ENCODE measurements at regions not wholly inside any gene's neighbourhood (a gene's known extent, or its start where the extent isn't known, plus 50 kb on each side); places are given as distances from the start of the nearest gene placed in this dataset.
"Not testable (repeated sequence)": the region's sequence is repeated elsewhere in the genome, so short reads cannot be mapped to it uniquely, and the experiment has no call there.

DNA sequence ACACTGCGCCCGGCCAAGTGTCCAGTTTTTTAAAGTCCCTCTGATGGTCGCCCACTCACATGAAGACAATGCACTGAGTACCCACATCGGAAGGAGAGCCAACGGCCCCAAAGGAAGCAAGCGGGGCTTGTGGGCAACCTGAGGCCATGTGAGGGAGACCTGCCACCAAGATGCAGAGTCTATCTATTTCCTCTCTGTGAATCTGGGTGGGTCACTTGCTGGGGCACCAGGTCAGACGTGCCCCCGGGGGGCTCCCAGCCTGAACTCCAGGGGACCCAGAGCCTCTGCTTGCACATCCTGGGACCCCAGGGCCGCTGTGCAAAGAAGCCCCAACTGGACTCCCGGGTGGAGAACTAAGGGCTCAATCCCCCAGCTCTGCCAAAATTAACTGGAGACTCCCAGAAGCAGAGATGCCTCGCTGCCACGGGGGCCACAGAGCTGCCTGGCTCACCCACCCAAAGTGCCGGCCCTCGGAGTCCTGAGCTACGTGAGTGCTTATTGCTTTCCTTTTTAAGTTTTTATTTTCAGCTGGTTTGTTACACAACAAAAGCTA is 106.4 kb downstream of the BRD1 start:
- no peak for DNase-seq (ENCODE audit: low read depth in 2 of 2)

DNA sequence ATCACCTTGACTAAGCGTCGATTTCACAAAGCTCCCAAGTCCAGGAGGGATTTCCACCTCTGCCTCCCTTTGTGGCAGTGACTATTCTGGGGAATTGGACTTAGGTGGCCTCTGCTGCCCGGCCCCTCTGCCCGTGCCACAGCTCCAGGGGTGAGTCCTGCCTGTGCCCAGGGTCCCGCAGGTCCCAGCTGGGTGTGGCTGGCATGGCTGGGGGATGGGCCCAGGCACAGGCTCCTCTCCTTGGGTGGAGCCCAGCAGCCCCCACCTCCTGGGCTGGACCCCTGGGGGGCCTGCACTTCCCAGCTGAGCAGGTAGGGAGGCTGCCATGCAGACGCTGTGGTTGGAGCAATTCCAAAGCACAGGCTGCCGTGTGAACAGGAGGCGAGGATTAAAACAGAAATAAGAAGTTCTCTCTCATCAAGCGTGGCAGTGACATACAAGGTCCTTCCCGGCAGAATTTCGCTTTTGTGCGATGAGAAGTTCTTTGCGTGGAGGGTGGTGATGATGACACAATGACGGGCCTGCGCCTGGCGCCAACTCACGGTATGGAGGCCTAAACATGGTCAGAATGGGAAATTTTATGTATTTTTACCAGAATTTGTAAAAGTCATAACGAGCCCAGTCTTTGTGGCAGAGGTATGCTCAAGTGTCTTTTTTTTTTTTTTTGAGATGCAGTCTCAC is 107.3 kb downstream of the BRD1 start:
- no peak for DNase-seq (ENCODE audit: low read depth in 2 of 2)

DNA sequence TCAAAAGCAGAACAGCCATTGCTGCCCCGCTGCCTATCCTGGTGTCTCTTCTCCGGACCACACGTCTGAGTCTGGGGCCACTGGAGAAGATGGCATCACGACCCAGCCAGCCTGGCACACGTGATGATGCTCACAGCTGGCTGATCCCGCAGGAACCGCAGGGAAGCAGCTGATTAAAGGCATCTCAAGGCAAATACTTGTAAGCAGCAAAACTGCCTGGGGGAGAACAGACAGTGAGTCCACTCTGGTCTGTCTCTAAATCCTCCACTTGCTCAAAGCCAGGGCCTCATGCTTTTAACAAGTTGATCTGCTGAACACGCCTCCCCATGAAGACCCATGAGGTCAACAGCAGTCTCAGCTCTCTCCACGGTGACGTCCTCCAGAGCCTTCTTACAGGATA is 108.6 kb downstream of the BRD1 start:
- no peak for DNase-seq (ENCODE audit: low read depth in 2 of 2)

DNA sequence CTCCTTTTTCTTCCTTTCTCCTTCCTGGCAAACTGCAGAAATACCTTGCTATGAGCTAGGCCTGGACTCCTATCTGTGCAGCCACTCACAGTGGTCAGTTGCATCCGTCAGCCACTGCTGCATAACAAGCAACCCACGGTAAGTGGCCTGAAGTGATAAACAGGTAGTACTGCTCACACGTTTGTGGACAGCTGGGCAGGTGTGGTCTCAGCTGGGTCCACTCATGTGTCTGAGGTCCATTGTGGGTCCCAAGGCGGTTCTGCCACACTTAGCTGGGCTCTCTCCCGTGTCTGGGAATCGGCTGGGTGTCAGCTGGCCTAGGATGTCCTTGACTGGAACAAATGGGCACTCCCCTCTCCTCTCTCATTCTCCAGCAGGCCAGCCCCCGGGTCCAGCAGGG is 109.3 kb downstream of the BRD1 start:
- DNase-seq (ENCODE audit: low read depth in 2 of 2), result no peak

DNA sequence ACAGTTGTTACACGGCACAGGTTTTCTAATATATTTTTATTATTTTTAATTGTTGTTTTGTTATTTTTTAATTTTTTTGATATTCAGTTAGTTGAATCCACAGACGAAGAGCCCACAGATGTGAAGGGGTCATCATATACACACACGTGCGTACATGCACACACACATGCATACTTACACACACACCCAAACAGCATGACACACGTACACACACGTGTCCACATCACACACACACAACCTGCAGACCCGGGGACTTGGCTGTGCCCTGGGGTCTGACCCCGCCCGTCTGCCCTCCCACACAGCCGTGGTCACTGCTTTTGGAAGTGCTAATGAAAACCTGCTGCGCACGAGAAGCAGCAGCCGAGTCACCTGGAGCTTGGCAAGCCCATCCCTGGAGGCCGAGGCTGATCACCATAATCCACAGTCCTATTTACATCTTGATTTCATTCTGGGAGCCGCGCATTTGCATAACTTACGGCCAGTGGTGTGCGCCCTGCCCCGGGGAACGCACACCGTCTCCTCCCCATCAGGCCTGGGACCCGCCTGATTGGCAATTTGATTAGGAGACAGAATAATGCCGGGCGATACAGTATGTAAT is 110.3 kb downstream of the BRD1 start:
- DNase-seq (ENCODE audit: low read depth in 2 of 2), result no peak

DNA sequence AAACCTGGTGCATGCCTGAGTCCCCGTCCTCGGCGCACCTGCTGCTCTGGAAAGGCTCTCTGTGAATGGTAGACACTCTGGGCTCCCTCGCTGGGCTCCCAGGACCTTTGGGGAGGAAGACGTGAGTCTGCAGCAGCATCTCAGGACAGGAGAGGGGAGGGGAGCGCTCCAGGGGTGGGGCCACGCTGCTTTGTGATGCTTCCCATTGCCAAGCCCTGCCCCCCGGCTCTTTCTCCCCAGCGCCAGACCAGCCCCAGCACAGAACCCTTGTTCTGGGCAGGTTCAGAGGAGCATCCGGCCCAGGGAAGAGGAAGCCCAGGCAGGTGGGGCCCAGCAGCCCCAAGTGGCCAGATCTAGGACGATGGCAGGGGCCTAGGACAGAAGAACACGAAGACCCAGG is 111.2 kb downstream of the BRD1 start:
- no peak for DNase-seq (ENCODE audit: low read depth in 2 of 2)

DNA sequence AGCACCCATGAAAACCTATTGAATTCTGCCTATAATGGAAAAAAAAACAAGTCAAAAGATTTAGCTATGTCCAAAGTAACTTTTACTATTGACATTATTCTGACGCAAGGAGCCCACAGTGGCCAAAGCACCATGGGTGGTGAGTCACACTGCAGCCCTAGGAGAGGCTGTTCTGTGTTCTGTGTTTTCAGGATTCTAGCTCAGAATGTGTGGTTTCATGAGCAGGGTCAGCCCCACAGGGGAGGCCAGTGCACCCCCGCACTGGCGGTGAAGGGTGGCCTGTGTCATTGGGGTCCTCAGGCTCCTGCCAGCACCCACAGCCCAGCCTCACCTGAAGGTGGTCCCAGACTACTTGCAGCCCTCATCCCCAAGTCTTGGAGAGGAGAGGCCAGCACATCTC is 112.2 kb downstream of the BRD1 start:
- DNase-seq (ENCODE audit: low read depth in 2 of 2), result no peak

DNA sequence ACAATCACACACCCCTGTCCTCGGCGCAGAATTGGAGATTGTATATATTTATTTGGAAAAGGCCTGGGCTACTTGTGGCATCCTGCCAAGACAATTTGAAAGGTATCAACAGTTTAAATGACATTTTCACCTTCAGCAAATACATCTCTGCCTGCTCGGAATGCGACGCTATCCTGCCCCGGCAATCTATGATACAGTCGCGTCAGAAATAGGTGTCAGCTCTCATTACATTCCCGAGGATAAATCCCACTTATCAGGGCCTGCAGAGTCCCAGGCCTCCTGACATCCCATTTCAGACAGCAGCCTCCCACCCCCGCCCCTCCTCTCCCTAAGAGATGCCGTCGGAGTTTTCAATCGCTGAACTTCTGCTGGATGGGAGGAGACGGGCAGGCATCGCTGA is 114.7 kb downstream of the BRD1 start:
- DNase-seq (ENCODE audit: low read depth in 2 of 2), result no peak

DNA sequence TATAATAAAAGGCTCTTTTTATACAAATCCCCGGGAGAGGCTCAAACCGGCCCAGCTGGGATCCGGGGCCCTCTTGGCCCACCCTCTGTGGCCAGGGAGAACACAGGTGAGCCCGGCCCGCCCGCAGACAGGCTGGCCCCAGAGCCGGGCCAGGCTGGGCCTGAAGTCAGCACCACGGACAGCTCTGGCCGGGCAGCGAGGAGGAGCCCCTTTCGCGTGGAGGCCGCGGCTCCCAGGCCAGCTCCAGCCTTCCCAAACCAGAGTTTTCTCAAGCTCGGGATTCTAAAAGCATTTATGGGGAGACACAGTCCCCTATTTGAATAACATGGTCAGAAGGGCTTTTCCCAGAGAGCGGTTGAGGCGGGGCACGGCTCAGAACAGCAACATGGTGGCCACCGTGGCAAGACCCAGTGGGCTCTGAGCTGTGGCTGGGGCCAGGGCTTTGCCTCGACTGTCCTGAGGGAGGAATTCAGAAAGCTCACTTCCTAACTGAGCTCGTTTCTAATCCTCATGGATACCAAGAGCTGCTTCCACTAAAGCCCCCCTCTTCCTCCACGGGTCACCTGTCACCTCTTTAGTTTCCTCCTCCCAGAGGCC is 115.4 kb downstream of the BRD1 start:
- no peak for DNase-seq (ENCODE audit: low read depth in 2 of 2)

DNA sequence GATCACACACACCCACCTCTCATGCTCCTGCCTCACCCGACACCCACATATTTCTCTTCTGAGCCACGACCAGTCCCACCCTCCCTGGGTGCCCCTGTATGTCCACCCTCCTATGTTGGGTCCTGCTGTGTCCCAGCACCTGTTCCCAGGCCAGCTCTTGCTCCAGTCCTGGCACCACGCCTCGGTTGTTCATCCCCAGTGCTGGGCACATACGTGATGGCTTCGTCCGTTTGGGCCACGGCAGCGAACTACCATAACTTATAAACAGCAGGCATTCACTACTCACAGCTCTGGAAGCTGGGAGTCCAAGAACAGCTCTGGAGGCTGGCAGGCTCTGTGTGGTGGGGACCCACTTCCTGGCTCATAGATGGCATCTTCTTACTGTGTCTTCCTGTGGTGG is 116.9 kb downstream of the BRD1 start:
- no peak for DNase-seq (ENCODE audit: low read depth in 2 of 2)

DNA sequence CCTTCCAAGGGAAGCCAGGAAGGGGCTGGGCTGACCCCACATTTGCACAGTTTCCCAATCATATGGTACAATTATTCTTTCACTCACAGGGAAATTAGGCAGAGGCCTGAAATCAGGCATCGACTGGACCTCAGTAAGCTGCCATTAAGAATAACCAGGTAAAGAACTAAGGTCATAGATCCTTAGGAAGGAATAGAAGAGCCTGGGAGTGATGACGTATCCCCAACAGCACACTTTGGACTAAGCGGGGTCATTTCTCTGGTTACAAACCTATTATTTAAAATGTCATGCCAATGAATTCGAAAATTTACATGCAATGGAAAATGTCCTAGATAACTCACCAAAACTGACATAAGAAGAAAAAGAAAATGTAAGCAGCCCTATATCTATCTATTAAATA is 118.2 kb downstream of the BRD1 start:
- DNase-seq (ENCODE audit: low read depth in 2 of 2), result no peak

DNA sequence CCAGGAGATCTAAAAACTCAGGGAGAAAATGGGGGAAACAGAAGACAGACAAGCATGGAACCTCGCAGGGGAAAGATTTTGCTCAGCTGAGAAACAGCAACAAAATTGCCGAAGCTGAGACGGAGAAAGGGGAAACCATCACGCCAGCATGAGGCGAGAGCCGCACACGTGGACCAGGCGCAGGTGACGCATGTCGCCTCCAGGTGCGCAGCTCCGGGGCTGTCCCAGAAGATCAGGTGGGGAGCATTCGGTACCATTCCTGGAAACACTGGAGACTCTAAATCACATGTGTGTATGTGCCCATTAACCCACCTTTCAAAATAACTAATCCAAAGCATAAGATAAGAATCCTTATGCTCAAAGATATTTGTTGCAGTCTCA is 121.7 kb downstream of the BRD1 start:
- DNase-seq (ENCODE audit: low read depth in 2 of 2), result no peak

DNA sequence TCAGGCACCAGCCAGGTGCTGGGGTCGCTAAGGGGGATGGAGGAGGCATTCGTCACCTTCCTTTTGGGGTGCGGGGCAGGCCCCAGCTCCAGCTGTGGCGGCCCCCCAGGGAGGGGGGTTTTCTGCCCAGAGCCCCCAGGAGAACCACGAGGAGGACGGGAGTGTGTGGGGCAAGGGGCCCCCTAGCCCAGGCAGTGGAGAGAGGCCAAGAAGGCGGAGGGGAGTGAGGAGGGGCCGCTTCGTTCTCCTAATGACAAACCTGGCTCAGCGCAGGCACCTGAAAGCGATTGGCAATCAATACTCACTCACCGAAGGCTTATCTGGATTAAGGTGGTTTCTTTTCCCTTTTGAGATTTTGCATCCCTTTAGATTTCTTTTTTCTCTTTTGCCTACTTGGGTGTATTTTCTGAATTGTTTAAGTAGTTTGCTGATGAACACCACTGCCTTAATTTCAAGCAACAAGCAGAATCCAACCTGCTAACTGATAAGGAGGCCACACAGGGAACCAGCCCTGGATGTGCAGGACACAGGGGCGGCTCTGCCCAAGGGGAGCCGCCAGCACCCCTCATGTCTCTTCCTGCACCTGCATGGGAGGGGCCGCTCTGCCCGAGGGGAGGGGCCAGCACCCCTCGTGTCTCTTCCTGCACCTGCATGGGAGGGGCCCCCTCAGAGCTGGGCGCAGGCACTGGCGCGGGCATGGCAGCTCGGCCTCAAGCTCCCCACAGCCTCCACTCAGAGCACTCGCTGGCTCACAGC is 122.3 kb downstream of the BRD1 start:
- DNase-seq (ENCODE audit: low read depth in 2 of 2), result no peak

DNA sequence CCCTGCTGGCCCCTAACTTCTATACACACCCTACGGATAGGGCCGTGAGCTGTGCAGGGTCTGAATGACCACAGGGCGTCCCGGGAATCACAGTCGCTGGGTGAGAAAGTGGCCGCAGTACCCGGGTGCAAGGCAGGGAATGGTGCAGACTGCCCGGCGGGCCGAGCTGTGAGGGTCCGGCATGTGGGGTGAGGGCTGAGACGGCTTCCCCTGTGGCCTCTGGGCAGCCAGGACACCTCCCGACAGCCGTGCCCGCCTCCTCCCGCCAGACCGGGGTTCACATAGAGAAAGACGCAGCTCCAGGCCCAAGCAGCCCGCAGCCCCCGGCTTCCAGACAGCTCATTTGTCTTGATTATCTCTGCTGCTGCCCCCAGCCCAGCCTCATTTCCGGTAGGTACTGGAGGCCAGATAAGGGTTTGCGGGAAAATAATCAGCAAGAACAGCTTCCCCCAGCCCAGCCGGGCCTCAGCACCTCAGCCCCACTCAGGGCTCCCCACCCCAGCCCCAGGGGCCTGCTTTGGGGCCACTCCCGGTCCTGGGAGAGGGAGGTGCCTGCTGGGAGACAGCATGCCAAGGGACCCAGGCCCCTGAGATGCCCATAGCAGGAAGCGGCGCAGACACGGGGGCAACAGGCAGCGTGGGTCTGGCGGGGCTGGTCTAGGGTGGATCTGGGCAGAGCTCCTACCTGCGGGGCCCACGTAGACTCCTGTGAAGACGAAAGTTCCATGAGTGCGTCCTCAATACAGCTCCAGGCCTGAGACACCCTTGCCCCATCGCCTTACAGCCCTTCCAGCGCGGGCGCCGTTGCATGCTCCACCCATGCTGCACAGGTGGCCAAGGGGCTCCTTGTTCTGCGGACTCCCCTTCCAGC is 123.1 kb downstream of the BRD1 start:
- no peak for DNase-seq (ENCODE audit: low read depth in 2 of 2)

DNA sequence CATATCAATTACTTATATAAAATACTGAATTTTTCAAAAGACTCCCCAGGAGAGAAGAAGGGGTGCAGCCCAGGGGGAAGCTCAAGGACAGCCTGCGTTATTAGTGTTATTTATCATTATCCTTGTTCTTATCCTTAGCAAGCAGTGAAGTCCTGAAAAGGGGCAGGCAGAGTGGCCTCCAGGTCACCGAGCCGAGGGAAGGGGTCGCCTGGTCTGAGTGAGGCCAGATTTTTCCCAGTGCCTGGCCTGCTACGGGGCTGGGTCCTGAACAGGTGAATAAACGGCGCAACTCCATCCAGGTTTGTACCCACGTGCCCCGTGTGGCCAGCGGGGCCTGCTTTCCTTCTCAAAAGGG is 123.7 kb downstream of the BRD1 start:
- no peak for DNase-seq (ENCODE audit: low read depth in 2 of 2)

DNA sequence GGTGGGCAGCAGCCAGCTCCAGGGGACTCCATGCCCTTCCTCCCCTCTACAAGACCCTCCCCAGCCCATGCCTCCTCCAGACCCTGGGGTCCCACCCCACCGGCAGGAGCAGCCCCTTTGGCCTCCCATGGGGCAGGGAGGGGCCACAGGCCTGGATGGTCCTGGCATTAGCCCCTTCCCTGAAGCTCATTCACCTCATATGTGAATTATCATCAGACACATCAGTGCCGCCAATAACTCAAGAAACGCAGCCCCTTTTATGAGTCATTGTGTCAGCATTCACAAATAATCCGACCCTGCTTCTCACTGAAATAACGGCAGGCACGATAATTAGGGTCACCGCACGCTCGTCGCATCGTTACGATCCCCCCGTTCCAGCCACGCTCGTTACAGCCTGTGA is 124.2 kb downstream of the BRD1 start:
- DNase-seq (ENCODE audit: low read depth in 2 of 2), result no peak

DNA sequence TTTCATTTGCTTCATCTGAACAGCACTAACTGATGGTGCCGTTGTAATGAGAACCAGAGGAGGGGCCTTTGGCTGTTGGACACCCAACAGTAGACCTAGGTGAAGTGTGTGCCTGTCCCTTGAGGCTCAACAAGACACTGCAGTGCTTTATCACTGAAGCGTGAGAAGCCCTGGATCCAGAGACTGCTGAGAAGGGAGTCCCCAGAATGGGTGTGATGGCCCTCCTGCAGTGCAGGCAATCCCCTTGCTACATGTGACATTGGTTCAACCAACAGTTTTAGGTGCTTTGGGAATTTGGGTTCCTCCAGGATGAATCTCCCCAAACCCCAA is 125.6 kb downstream of the BRD1 start:
- no peak for DNase-seq (ENCODE audit: low read depth in 2 of 2)

DNA sequence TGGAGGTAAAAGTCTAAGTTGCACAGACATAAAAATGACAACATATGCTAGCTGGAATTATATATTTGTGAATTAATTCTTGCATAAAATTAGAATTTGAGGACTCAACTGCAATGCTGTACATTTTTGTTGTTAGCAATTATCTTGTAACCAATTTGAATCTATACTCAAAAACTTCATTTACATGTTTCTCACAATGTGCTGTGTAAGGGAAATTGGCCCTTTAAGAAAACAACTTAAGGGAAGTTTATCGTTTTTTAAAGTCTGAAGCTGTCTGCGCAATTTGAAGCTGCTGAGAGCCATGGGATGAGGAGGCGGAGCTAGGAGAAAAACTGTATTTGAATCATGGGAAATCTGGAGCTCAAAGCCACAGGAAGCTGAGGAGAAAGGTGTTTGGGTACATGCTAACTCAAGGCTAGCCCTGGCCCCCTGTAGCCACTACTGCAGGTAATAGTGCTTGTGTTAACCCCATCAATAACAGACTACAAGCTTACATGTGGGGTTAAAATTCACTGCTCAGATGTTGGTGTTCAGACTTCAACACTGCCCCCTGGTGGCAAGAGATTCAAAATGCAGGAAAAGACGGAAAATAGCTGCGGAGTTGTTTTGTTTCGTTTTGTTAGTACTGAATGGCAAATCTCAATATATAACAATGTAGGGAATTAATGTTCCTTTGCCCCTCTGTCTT is 126.1 kb downstream of the BRD1 start:
- no peak for DNase-seq (ENCODE audit: low read depth in 2 of 2)

DNA sequence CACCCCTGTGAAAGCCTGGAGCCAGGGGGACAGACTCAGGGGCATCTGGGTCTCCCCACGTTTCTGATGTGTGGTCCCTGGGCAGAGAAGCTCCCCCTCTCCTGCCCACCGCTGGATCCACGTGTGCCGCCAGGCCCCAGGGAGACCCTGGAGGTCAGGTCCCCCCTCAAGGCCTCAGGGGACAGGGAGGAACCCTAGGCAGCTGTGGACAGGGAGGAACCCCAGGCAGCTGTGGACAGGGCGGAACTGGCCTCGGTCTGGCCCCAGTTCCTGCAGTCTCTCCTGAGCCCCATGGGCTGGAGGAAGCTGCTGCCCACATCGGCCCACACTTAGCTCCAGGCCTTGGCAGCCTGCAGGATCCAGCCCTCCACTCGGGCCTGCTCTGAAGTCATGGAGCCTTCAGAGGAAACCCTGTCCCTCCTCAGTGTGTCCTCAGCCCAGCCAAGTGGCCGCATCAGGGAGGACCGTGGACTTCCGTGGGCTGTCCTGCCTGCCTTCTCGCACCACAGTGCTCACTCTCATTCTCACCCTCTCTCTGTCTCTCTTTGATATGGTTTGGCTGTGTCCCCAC is 127.7 kb downstream of the BRD1 start:
- DNase-seq (ENCODE audit: low read depth in 2 of 2), result no peak

DNA sequence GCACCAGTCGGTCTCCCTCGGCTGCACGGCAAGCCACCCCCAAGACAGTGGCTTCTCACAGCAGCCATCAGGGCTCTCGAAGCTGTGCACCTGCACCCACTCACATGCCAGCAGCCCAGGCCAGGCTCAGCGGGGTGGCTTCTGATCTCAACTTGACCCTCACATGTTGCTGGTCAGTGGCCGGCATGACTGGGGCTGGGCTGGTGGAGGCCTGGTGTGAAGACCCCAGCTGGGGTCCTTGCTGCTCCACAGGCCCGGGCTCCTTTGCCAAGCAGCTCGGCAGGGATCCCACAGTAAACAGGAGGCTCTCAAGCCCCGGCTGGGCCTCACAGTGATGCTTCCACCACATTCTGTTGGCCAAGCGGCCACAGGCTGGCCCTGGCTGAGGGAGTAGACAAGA is 128.2 kb downstream of the BRD1 start:
- no peak for DNase-seq (ENCODE audit: low read depth in 2 of 2)

DNA sequence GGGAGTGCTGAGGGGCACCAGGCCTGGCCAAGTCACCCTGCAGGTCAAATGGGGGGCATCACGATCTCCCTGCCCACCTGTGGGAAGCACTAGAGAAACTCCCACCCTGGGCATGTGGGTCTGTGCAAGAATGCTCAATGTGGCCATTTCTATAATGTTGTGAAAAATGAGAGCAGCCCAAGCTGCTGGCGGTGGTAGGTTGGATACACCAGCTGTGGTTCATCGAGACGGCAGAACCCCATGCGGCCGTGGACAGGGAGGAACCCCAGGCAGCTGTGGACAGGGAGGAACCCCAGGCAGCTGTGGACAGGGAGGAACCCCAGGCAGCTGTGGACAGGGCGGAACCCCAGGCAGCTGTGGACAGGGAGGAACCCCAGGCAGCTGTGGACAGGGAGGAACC is 129.1 kb downstream of the BRD1 start:
- not testable (repeated sequence) for DNase-seq (ENCODE audit: low read depth in 2 of 2)
